Left ventricle myocardium inferior (tissue), 1 donor: ENCODE measurements at regions not wholly inside any gene's neighbourhood (a gene's known extent, or its start where the extent isn't known, plus 50 kb on each side); places are given as distances from the start of the nearest gene placed in this dataset.

Experiments used
- DNase-seq: peaks from one replicate; pipeline ENCODE4 v3.0.0-alpha.2; 2020
- H3K27ac ChIP-seq: fragments of 200-600 bp; replicated peaks from 2 replicates; pipeline ENCODE4 v1.8.0; 2021
- H3K27me3 ChIP-seq: fragments of 200-600 bp; 2 replicates; pipeline ENCODE4 v1.8.0; 2021; ENCODE audit warnings: low read depth
- H3K36me3 ChIP-seq: fragments of 200-600 bp; 2 replicates; pipeline ENCODE4 v1.8.0; 2021
- H3K4me1 ChIP-seq: fragments of 200-600 bp; 2 replicates; pipeline ENCODE4 v1.8.0; 2021
- H3K4me3 ChIP-seq: fragments of 200-600 bp; 2 replicates; pipeline ENCODE4 v1.8.0; 2021; ENCODE audit warnings: mild to moderate bottlenecking, moderate library complexity
- H3K9me3 ChIP-seq: fragments of 200-600 bp; replicated peaks from 2 replicates; pipeline ENCODE4 v1.8.0; 2021
- intact Hi-C: fragments of 100-400 bp; cut with micrococcal nuclease; formaldehyde crosslinking; loops from one replicate; pipeline ENCODE4 v1.11.0; 2022
- TF ChIP-seq, protein P1 (sequence below): fragments of 200-600 bp; IDR thresholded peaks from 2 replicates; pipeline ENCODE4 v1.8.0; 2021; ENCODE audit warnings: antibody characterized with exemption, mild to moderate bottlenecking, borderline replicate concordance
- donor health status: DM: no; HTN: yes; CAD: no; lungs with severe emphysema.

DNA sequence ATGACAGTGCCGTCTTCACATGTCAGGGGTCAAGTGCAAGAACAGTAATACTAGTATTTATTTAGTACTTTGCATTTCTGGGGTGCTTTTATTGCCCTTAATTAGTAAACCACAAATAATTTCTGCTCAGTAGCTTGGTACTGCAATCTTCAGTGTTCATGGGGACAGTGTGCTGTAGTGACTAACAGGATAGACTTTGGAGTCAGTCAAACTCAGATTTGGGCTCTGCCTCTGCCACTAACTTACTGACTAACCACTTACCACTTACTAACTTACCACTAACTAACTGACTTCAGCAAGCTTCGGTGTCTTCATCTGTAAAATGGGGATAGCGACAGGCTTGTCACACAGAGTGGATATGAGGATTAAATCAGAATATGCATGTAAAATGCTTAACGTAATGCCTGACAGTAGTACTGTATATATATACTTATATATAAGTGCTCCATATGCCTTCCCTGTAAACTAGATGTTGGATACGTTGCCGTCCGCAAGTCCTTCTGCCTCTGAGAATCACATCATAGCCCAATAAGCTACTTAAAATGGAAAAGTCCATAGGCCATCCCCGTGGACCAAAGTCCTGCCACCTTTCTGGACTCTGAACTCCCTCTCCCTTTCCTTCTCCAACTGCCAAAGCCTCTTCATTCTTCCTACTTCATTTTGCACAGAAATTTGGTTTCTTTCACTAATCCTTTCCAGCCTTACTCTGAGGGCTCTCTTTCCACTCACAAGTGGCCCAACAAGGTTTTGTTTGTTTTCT, 158.1 kb downstream of the ZIC5 start:
- intact Hi-C loops = no loop called here
- no peaks in the 10 kb centered on the region for H3K4me1 ChIP-seq
- H3K27me3 ChIP-seq = no peaks in the 10 kb centered on the region
- H3K36me3 ChIP-seq = no peaks in the 10 kb centered on the region
- no peak overlapping the region for H3K27ac ChIP-seq
- H3K4me3 ChIP-seq = no peak overlapping the region
- no peak for DNase-seq
- no peaks in the 10 kb centered on the region for H3K9me3 ChIP-seq
- TF ChIP-seq, protein P1, sequence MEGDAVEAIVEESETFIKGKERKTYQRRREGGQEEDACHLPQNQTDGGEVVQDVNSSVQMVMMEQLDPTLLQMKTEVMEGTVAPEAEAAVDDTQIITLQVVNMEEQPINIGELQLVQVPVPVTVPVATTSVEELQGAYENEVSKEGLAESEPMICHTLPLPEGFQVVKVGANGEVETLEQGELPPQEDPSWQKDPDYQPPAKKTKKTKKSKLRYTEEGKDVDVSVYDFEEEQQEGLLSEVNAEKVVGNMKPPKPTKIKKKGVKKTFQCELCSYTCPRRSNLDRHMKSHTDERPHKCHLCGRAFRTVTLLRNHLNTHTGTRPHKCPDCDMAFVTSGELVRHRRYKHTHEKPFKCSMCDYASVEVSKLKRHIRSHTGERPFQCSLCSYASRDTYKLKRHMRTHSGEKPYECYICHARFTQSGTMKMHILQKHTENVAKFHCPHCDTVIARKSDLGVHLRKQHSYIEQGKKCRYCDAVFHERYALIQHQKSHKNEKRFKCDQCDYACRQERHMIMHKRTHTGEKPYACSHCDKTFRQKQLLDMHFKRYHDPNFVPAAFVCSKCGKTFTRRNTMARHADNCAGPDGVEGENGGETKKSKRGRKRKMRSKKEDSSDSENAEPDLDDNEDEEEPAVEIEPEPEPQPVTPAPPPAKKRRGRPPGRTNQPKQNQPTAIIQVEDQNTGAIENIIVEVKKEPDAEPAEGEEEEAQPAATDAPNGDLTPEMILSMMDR = no peak

DNA sequence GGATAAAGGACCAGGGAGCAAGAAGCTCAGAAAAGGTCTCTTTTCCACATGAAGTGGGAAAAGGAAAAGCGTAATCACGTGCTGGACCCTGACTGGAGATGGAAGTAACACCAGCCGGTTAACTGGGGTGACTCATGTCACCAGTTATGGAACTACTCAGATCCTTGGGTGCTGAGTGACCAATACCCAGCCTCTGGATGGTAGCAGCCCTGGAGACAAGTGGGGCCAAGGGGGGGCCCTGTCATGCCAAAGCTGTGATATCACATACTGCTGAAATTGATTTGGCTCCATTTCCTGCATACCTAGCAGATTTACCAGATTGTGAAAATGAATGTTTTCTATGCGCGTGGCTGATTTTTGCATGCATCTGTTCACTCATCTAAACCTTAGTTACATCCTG, 158.9 kb downstream of the ZIC5 start:
- H3K4me3 ChIP-seq = no peak overlapping the region
- no peak overlapping the region for H3K27ac ChIP-seq
- intact Hi-C loops = no loop called here
- no peaks in the 10 kb centered on the region for H3K36me3 ChIP-seq
- H3K4me1 ChIP-seq = no peaks in the 10 kb centered on the region
- TF ChIP-seq, protein P1 = no peak
- no peak for DNase-seq
- H3K27me3 ChIP-seq = no peaks in the 10 kb centered on the region
- no peaks in the 10 kb centered on the region for H3K9me3 ChIP-seq

DNA sequence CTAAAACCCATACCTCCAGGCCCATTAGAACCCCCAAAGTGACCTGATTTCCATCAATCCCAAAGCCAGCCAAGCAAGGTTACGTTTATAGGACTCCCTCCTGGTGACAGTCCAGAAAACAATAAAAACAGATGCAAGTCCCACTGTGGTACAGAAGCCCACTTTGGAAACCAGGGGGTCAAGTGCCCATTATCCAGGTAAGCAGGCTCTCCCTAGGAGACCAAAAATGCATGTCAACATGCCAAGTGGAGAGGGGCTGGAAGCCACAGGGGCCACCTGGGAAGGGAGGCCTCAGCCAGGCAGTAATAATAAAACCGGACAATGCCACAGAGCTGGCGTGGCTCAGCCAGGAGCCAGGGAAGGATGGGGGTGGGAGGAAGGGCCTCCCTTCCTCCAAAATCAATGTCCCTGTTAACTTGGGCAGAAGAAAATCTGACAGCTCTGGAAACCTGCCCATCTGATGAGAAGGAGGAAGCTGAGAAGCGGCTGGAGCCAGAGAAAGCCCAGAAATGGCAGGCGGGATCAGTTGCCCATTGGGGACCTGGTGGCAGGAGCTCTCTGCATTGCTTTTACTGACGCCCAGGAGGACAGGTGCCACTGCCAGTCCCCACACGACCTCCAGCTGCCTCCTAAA, 160.4 kb downstream of the ZIC5 start:
- TF ChIP-seq, protein P1 = no peak
- DNase-seq = no peak
- H3K4me3 ChIP-seq = no peak overlapping the region
- no peaks in the 10 kb centered on the region for H3K9me3 ChIP-seq
- no peaks in the 10 kb centered on the region for H3K4me1 ChIP-seq
- H3K27ac ChIP-seq = no peak overlapping the region
- no peaks in the 10 kb centered on the region for H3K36me3 ChIP-seq
- intact Hi-C loops = no loop called here
- H3K27me3 ChIP-seq = no peaks in the 10 kb centered on the region

DNA sequence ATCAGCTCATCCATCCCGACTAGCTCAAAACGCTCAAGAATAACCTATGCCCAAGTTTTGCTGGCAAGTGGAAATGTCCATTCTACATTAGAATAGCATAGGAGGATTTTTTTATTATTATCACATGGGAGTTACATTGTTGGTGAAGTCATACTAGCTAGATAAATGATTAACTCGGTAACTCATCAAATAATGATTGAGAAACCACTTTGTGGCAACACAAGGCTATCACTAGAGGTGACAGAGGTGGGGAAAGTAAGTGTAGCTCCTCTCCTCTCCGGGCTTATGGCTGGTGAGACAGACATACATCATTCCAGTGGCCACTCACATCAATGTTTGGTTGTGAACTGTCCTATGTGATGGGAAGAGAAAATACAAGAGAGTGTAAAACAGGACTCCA, 161.6 kb downstream of the ZIC5 start:
- Histone ChIP-seq H3K36me3 (no peaks in the 10 kb centered on the region), H3K9me3 (no peaks in the 10 kb centered on the region)

DNA sequence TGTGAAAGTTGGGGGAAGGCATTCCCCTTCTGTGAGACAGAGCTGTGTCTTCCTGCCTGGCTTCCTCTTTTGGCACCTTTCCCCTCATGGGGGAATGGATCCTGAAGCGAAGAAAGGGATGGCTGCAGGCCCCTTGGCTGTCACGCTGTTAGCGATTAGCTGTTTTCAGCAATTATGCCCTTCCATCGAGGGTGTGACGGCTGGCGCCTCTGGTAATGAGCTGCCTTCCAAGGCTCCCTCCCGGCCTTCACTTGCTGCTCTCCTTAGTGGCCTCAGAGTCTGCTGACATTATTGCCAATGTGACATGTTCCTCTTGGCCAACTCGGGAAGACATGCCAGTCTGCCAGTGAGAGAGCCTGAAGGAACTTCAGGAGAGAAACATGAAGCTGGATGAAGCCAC, 162.1 kb downstream of the ZIC5 start:
- Histone ChIP-seq H3K9me3 (no peaks in the 10 kb centered on the region), H3K27me3 (no peaks in the 10 kb centered on the region), H3K36me3 (no peaks in the 10 kb centered on the region), H3K4me1 (no peaks in the 10 kb centered on the region), H3K4me3 (no peak overlapping the region), H3K27ac (no peak overlapping the region)
- intact Hi-C loops = no loop called here
- TF ChIP-seq, protein P1 = no peak
- no peak for DNase-seq

More for the DNA sequence above, 161.6 kb downstream of the ZIC5 start:
- TF ChIP-seq, protein P1 = no peak
- intact Hi-C loops = no loop called here
- DNase-seq = no peak
- Histone ChIP-seq H3K4me3 (no peak overlapping the region), H3K27me3 (no peaks in the 10 kb centered on the region), H3K4me1 (no peaks in the 10 kb centered on the region), H3K27ac (no peak overlapping the region)
